GM18951 (cell line): ENCODE measurements at regions not wholly inside any gene's neighbourhood (a gene's known extent, or its start where the extent isn't known, plus 50 kb on each side); places are given as distances from the start of the nearest gene placed in this dataset.

Experiments
- POLR2A ChIP-seq: IDR thresholded peaks from 4 replicates; pipeline ENCODE4 v1.6.1; 2011; ENCODE audit warnings: mild to moderate bottlenecking; ENCODE audit not compliant: insufficient read length, insufficient read depth; ENCODE audit errors: extremely low read depth
- in situ Hi-C: fragments of 300-500 bp; cut with MboI; formaldehyde crosslinking; loops from one replicate; pipeline ENCODE4 v1.12.0; 2022; ENCODE audit warnings: low sequenced_read_pairs, mixed read lengths, inconsistent platforms; ENCODE audit not compliant: unreplicated experiment

DNA sequence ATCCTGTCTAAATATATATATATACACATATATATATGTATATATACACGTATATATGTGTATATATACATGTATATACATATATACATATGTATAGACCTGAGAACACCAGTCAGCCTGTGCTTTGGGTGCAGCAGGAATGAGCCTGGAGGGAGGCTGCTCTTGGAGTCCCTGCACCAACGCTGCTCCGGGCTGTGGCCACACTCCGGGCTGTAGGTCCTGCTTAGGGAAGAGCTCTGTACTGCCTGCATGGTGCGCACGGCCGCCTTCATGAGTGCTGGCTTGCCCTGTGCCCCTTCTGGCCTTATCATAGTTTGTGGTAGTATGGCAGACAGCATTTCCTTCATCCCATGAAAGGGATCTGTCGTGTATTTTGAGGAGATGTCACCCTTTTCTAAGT, 360.9 kb downstream of the TDRD15 start:
- TF ChIP-seq POLR2A: no peak
- in situ Hi-C loops: no loop called here

DNA sequence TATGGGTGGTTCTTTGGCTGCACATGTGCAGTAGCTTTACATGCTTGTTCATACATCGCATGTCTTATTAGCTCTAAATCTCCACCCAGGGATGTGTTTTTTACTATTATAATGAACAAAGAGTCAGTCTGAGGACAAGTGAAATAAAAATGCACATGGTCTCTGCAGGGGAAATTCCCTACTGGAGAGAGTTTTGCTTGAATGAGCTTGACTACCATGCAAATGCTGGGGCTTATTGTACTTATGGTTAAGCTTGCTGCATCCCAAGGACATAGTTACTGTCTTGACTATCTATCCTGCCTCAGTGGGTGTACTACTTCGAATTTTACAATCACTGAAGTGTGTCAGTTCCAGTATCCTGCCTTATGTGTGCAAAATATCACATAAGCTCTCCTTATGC, 362.7 kb downstream of the TDRD15 start:
- TF ChIP-seq POLR2A: no peak
- in situ Hi-C loops: no loop called here

DNA sequence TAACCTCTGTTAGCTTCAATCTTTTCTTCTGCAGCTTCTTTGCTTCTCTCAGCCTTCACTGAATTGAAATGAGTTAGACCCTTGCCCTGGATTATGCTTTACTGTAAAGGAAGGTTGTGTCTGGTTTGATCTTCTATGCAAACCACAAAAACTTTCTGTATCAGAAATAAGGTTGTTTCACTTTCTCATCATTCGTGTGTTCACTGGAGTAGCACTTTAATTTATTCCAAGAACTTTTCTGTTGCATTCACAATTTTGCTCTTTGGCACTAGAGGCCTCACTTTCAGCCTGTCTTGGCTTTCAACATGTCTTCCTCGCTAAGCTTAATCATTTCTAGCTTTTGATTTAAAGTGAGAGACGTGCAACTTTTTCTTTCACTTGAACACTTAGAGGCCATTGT, 365.3 kb downstream of the TDRD15 start:
- TF ChIP-seq POLR2A: no peak
- in situ Hi-C loops: no loop called here

DNA sequence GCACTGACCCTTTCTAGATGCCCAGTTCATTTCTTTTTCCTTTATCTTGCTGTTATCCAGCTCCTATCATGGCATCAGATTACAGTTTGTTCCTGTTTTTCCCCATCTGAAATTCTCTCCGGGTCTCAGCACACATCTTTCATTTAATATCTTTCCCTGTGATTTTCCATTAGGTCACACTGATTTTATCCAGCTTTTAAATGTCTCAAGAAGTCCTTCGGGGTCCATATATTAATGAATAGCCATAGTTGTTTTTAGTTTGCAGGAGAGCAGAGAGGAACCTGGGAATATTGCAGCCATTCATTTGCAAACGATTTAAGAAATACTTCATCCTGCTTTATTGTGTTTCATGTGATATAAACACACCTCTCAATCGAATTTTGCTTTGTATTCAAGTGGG, 374.2 kb downstream of the TDRD15 start:
- TF ChIP-seq POLR2A: no peak
- in situ Hi-C loops: no loop called here

DNA sequence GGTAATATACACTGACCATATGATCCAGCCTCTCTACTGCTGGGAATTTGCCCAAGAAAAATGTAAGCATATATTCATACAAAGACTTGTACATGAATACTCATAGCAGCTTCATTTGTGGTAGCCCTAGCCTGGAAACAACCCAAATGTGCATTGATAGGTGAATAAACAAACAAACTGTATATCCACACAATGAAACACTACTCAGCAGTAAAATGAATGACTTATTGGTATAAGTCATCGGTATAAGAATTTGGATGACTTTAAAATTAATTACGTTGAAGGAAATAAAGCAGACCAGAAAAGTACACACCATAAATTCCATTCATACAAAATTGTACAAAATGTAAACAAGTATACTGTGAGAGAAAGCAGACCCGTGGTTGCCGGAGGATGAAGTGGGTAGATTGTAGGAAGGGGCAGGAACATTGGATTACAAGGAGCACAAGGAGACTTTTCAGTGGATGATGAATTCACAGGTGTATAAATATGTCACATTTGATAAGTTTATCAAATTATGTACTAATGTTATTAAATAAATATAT, 376.7 kb downstream of the TDRD15 start:
- TF ChIP-seq POLR2A: no peak
- in situ Hi-C loops: no loop called here

DNA sequence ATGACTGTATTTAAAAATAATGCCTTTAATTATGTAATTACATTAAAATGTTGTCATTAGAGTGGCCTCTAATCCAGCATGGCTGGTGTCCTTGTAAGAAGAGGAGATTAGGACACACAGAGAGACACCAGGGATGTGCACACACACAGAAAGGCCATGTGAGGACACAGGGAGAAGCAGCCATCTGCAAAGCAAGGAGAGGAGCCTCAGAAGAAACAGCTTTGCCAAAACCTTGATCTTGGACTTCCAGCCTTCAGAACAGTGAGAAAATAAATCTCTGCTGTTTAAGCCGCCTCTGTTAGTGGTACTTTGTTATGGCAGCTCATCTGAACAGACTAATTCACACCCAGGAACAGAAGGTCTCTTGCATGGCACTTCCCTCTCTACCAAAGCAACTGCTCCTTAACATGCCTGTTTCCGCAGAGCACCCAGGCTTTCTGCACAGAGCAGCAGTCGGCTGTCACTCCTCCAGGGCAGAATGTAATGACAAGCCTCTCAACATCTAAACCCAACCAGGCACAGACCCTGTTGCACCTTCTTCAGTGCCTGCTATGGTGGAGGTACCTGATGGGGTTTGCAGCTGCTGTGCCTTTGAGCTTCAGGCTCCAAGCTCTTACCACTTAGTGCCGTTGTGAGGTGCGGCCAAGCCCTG, 377.7 kb downstream of the TDRD15 start:
- in situ Hi-C loops: no loop called here
- TF ChIP-seq POLR2A: no peak

DNA sequence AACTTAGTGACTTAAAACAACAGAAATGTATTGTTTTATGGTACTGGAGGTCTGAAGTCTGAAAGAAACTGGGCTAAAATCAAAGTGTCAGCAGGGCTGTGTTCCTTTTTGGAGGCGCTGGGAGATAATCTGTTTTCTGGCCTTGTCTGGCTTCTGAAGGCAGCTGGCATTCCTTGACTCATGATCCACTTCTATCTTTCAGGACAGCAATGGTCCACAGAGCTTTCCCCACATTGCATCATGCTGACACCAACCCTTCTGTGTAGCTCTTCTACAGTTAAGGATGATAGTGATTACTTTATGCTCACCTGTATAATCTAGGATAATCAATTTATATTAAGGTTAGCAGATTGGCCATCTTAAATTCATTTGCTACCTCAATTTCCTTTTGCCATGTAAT, 392.1 kb downstream of the TDRD15 start:
- no peak for TF ChIP-seq POLR2A
- in situ Hi-C loops: no loop called here

DNA sequence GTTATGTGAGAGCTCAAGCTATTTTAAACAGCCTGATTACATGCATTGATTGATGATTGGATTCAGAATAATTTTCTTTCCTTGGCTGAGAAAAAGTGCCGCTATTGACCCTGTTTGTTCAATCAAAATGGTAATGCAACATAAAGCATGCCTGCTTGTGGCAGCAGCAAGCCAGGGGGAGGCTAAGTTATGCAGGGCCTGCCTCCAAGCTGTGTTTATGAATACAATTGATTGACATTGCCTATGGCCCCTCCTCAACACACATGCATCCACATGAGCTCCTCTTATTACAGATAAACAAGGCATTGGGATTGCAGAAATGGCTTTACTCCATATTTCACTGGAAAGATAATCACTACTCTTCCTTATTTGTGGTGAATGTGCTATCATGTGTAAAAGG, 395.6 kb downstream of the TDRD15 start:
- in situ Hi-C loops: no loop called here
- no peak for TF ChIP-seq POLR2A

DNA sequence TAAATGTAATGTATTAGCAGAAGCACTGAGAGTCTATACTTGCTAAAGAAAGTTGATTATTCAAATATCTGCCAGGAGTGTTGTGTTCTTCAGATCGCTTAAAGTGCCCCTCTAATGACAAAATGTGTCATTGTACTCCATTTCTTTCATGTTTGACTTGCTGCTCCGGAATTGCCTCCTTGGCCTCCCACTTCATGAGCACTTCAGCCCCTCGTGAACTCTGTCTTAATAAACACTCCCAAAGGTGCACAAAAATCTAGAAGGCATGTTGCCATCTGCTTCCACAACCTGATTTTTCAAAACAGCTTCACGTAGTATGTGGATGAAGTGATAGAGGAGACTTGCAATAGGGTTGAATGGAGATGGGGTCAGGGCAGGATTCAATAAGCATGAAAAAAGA, 396.1 kb downstream of the TDRD15 start:
- no peak for TF ChIP-seq POLR2A

DNA sequence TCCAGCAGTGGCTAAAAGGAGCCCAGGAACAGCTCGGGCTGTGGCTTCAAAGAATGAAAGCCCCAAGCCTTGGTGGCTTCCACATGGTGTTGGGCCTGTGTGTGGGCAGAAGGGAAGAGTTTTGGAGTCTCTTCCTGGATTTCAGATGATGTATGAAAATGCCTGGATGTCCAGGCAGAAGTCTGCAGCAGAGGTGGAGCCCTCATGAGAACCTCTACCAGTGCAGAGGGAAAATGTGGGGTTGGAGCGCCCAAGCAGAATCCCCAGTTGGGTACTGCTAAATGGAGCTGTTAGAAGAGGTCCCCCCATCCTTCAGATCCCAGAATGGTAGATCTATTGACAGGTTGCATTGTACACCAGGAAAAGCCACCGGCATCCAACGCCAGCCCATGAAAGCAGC, 412.1 kb downstream of the TDRD15 start:
- in situ Hi-C loops: no loop called here
- TF ChIP-seq POLR2A: no peak

More for the DNA sequence above, 396.1 kb downstream of the TDRD15 start:
- in situ Hi-C loops: no loop called here

DNA sequence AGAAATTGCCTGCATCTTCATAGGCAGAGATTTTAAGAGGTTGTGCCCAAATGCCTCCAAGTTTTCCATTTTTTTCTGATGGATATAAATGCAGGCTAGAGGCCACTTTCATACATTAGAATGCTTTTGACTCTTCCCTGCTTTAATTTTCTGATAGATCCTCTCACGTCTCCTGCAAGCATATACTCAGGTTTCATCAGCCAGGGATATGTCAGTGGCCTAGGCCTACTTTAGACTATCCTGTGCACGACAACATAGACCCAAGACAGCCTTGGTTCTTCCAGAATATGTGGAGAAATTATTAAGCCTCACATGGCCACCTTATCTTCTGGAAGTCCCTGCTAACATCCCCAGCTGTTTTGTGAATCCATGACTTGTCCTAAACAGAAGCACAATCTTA, 415.9 kb downstream of the TDRD15 start:
- no peak for TF ChIP-seq POLR2A
- in situ Hi-C loops: no loop called here

DNA sequence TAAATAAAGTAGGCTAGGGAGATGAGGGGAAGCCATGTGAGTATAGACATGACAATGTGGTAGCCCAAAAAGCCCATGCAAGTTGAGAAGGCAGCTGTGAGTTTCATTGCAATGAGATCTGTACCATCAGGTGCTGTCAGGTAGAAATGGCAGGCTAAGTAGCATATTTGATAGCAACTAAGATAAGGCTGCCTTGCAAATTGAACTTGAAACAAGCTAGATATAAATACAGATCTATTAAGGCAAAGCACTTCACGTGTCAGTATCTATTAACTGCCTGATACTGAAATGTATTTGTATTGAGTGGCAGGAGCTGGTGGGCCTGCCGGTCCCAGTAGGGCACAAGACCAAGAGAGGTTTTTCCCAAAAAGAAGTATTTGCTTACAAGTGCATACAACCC, 419.9 kb downstream of the TDRD15 start:
- TF ChIP-seq POLR2A: no peak
- in situ Hi-C loops: no loop called here

DNA sequence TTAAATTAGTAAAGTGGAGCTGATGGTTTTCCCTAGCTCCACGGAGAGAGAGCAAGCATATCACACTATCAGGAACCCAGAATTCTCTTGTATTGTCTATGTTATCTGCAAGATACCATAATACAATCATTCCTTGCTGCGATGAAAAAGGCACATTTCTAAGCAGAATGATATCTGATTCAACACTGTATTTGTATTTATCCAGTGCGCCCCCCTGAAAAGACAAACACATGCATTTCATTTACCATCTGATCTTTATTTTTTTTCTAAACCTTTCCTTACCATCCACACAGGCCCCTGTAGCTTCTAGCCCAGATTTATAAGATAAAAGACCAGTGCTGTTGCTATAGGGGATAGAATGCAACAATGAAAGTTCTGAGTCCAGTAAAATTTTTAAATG, 420.6 kb downstream of the TDRD15 start:
- in situ Hi-C loops: no loop called here

DNA sequence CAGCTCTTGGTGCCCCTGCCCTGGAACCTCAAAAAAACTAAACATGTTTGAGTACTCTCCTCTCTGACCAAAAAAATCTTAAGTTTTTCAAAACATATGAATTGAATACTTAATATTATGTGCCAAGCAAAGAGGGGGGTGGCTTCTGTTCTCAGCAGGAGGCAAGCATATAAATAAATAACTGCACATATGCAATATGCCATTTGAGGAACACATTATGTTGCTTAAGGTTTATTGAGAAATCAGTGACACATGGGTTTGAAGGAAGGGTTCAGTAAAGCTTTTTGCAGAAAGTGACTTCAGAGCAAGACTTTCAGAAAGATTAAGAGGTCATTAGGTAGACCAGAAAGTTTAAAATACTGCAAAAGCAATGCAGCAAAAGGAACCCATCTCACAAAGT, 429.2 kb downstream of the TDRD15 start:
- in situ Hi-C loops: no loop called here

More for the DNA sequence above, 420.6 kb downstream of the TDRD15 start:
- no peak for TF ChIP-seq POLR2A

More for the DNA sequence above, 429.2 kb downstream of the TDRD15 start:
- no peak for TF ChIP-seq POLR2A
